HL-60 (cell line): ENCODE measurements at regions not wholly inside any gene's neighbourhood (a gene's known extent, or its start where the extent isn't known, plus 50 kb on each side); places are given as distances from the start of the nearest gene placed in this dataset.

Source experiments
- DNase-seq, 2 experiments: peaks; one replicate each; pipeline ENCODE4 v3.0.0-alpha.2; 2010 to 2020; ENCODE audit warnings: low read depth in 1 of 2, low spot score in 1 of 2
- H3K27ac ChIP-seq: fragments of 250-450 bp; sonication (Bioruptor Pico); replicated peaks from 2 replicates; pipeline ENCODE4 v1.5.1; 2020; ENCODE audit warnings: mild to moderate bottlenecking, moderate library complexity
- H3K27me3 ChIP-seq: fragments of 250-450 bp; sonication (Bioruptor Pico); 2 replicates; pipeline ENCODE4 v1.5.1; 2021; ENCODE audit warnings: mild to moderate bottlenecking, moderate library complexity; ENCODE audit not compliant: insufficient read depth, poor library complexity, severe bottlenecking
- H3K4me3 ChIP-seq: replicated peaks from 2 replicates; pipeline ENCODE4 v1.5.1; 2011; ENCODE audit warnings: mild to moderate bottlenecking, control low read depth, low read length; ENCODE audit not compliant: insufficient read depth
- GABPA ChIP-seq: IDR thresholded peaks from 2 replicates; pipeline ENCODE4 v1.6.1; 2012; ENCODE audit warnings: low read depth
- POLR2AphosphoS5 ChIP-seq: IDR thresholded peaks from 2 replicates; pipeline ENCODE4 v1.6.1; 2012; ENCODE audit warnings: low read depth
- SPI1 ChIP-seq: IDR thresholded peaks from 2 replicates; pipeline ENCODE4 v1.6.1; 2012; ENCODE audit warnings: low read depth, mild to moderate bottlenecking, borderline replicate concordance
- TF ChIP-seq, protein P1 (sequence below): IDR thresholded peaks from 2 replicates; pipeline ENCODE4 v1.6.1; 2012; ENCODE audit warnings: low read depth; ENCODE audit not compliant: insufficient replicate concordance
- TF ChIP-seq, protein P2 (sequence below): IDR thresholded peaks from one replicate; pipeline ENCODE4 v1.5.1; 2011; ENCODE audit warnings: low read length, control low read depth, inconsistent platforms; ENCODE audit not compliant: insufficient read depth

DNA sequence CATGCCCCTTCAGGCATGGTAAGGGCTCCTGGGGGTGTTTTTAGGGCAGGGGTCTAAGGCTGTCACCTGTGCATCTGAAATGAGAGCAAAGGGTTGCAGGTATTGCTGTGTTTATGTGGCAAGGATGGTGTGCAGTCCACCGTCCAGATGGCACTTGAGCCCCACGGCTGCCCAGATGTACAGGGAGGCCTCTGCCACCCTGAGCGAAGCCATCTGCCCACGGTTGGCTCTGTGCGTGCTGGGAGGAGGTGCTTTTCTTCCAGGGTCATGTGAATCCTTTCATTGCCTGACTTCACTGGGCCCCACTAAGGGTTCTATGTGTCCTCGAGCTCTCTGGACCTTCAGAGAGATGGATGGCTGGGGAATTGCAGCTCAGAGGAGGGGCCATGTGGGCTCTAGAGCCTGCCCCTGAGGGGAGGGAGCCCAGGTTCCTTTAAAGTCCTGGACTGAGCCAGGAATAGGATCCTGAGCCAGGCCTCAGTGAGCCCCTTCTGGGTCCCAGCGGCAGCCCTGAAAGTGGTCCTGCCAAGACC is 89.9 kb downstream of the CTTN start:
- no peaks in the 10 kb centered on the region for H3K27me3 ChIP-seq
- H3K4me3 ChIP-seq, result no peak overlapping the region
- no peak for DNase-seq
- TF ChIP-seq SPI1 (no peak), GABPA (no peak), POLR2AphosphoS5 (no peak)
- TF ChIP-seq, protein P1, sequence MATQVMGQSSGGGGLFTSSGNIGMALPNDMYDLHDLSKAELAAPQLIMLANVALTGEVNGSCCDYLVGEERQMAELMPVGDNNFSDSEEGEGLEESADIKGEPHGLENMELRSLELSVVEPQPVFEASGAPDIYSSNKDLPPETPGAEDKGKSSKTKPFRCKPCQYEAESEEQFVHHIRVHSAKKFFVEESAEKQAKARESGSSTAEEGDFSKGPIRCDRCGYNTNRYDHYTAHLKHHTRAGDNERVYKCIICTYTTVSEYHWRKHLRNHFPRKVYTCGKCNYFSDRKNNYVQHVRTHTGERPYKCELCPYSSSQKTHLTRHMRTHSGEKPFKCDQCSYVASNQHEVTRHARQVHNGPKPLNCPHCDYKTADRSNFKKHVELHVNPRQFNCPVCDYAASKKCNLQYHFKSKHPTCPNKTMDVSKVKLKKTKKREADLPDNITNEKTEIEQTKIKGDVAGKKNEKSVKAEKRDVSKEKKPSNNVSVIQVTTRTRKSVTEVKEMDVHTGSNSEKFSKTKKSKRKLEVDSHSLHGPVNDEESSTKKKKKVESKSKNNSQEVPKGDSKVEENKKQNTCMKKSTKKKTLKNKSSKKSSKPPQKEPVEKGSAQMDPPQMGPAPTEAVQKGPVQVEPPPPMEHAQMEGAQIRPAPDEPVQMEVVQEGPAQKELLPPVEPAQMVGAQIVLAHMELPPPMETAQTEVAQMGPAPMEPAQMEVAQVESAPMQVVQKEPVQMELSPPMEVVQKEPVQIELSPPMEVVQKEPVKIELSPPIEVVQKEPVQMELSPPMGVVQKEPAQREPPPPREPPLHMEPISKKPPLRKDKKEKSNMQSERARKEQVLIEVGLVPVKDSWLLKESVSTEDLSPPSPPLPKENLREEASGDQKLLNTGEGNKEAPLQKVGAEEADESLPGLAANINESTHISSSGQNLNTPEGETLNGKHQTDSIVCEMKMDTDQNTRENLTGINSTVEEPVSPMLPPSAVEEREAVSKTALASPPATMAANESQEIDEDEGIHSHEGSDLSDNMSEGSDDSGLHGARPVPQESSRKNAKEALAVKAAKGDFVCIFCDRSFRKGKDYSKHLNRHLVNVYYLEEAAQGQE, result no peak
- TF ChIP-seq, protein P2, sequence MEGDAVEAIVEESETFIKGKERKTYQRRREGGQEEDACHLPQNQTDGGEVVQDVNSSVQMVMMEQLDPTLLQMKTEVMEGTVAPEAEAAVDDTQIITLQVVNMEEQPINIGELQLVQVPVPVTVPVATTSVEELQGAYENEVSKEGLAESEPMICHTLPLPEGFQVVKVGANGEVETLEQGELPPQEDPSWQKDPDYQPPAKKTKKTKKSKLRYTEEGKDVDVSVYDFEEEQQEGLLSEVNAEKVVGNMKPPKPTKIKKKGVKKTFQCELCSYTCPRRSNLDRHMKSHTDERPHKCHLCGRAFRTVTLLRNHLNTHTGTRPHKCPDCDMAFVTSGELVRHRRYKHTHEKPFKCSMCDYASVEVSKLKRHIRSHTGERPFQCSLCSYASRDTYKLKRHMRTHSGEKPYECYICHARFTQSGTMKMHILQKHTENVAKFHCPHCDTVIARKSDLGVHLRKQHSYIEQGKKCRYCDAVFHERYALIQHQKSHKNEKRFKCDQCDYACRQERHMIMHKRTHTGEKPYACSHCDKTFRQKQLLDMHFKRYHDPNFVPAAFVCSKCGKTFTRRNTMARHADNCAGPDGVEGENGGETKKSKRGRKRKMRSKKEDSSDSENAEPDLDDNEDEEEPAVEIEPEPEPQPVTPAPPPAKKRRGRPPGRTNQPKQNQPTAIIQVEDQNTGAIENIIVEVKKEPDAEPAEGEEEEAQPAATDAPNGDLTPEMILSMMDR, result no peak
- H3K27ac ChIP-seq, result no peak overlapping the region

DNA sequence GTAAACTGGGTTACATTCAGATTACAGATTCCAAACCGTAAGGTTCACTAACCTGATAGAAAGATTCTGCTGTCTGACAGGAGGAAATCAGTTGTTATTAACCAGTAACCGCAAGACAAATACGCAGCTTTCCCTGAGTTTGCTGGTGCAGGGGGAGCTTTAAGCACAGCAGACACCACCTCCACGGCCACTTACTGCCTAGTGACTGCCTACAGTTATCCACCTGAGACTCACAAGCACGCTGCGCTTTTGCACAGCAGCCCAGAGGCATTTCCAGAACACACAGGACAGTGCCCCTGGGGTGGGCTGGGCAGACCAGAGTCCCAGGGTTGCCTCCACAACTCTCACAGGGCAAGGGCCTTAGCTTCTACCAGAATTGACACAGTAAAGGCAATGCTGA is 90.9 kb downstream of the CTTN start:
- TF ChIP-seq SPI1 (no peak), GABPA (no peak), POLR2AphosphoS5 (no peak)
- TF ChIP-seq, protein P2, result no peak
- TF ChIP-seq, protein P1, result no peak
- no peak for DNase-seq
- Histone ChIP-seq H3K27me3 (no peaks in the 10 kb centered on the region), H3K27ac (no peak overlapping the region), H3K4me3 (no peak overlapping the region)

- TF ChIP-seq POLR2AphosphoS5 (no peak), SPI1 (no peak), GABPA (no peak)
- TF ChIP-seq, protein P1, result no peak
- TF ChIP-seq, protein P2, result no peak
- Histone ChIP-seq H3K27ac (no peak overlapping the region), H3K4me3 (no peak overlapping the region), H3K27me3 (no peaks in the 10 kb centered on the region)
- no peak for DNase-seq
Observed at GRCh38 chr11:70490208-70490607, 91.9 kb downstream of the CTTN start.
